SU-DHL-6 (cell line): ENCODE measurements at regions not wholly inside any gene's neighbourhood (a gene's known extent, or its start where the extent isn't known, plus 50 kb on each side); places are given as distances from the start of the nearest gene placed in this dataset.

Experiments used
- H2AFZ ChIP-seq: fragments of 200-600 bp; sonication (generic); 2 replicates; pipeline ENCODE4 v1.6.1; 2014; ENCODE audit warnings: low read depth, mild to moderate bottlenecking, moderate library complexity, mixed read lengths, antibody characterized with exemption, low read length; ENCODE audit not compliant: severe bottlenecking
- H3F3A ChIP-seq: fragments of 200-600 bp; shearing (Covaris generic); 2 replicates; pipeline ENCODE4 v1.6.0; 2016; ENCODE audit warnings: antibody characterized with exemption, mild to moderate bottlenecking; ENCODE audit not compliant: insufficient read depth
- H3K27ac ChIP-seq: fragments of 200-600 bp; sonication (generic); 2 replicates; pipeline ENCODE4 v1.5.1; 2016; ENCODE audit warnings: low read depth, mild to moderate bottlenecking, low read length, moderate library complexity, mixed read lengths
- H3K27me3 ChIP-seq: fragments of 200-600 bp; sonication (generic), shearing (Covaris generic); 2 replicates; pipeline ENCODE4 v1.6.0; 2014; ENCODE audit warnings: mild to moderate bottlenecking, low read length
- H3K36me3 ChIP-seq: fragments of 200-600 bp; sonication (generic); 2 replicates; pipeline ENCODE4 v1.6.1; 2014; ENCODE audit warnings: mild to moderate bottlenecking, low read length, mixed read lengths
- H3K4me2 ChIP-seq: fragments of 300-600, 200-600 bp; shearing (Covaris generic), sonication (generic); 2 replicates; pipeline ENCODE4 v1.6.0; 2014; ENCODE audit warnings: low read length, low read depth, mild to moderate bottlenecking; ENCODE audit not compliant: poor library complexity, severe bottlenecking
- H3K4me3 ChIP-seq: fragments of 200-600 bp; sonication (generic); 2 replicates; pipeline ENCODE4 v1.5.1; 2014; ENCODE audit warnings: antibody characterized with exemption, low read length, mild to moderate bottlenecking, mixed read lengths; ENCODE audit not compliant: insufficient read depth, poor library complexity, severe bottlenecking
- H3K79me2 ChIP-seq: fragments of 200-600 bp; sonication (generic); 2 replicates; pipeline ENCODE4 v1.6.1; 2014; ENCODE audit warnings: mild to moderate bottlenecking, low read length, moderate library complexity; ENCODE audit not compliant: insufficient read depth
- H3K9ac ChIP-seq: fragments of 200-600 bp; sonication (generic); 2 replicates; pipeline ENCODE4 v1.7.0; 2014; ENCODE audit warnings: mild to moderate bottlenecking, low read length
- H3K9me2 ChIP-seq: fragments of 200-600 bp; sonication (generic); replicated peaks from 2 replicates; pipeline ENCODE4 v1.6.1; 2014; ENCODE audit warnings: low read length; ENCODE audit not compliant: insufficient read depth
- H3K9me3 ChIP-seq: fragments of 200-600 bp; sonication (generic); 2 replicates; pipeline ENCODE4 v1.6.1; 2014; ENCODE audit warnings: low read length, mixed read lengths; ENCODE audit not compliant: insufficient read depth
- H4K20me1 ChIP-seq: fragments of 200-600 bp; sonication (generic); 2 replicates; pipeline ENCODE4 v1.6.1; 2014; ENCODE audit warnings: low read depth, mild to moderate bottlenecking, antibody characterized with exemption, low read length, moderate library complexity, mixed read lengths
- EZH2phosphoT487 ChIP-seq: fragments of 200-600 bp; sonication (generic), shearing (Covaris generic); conservative IDR thresholded peaks from 2 replicates; pipeline ENCODE4 v1.6.1; 2018; ENCODE audit warnings: mild to moderate bottlenecking, antibody characterized with exemption, low read length, moderate library complexity, mixed read lengths
- TF ChIP-seq, protein P1 (sequence below): fragments of 200-600 bp; sonication (generic); IDR thresholded peaks from one replicate; pipeline ENCODE4 v1.5.1; 2017; ENCODE audit warnings: antibody characterized with exemption, mild to moderate bottlenecking, low read length, moderate library complexity; ENCODE audit not compliant: insufficient read depth, poor library complexity, severe bottlenecking

- Histone ChIP-seq H4K20me1 (no peaks in the 10 kb centered on the region), H3K9me3 (no peaks in the 10 kb centered on the region), H3K27ac (no peak overlapping the region), H3F3A (no peaks in the 10 kb centered on the region), H3K36me3 (no peaks in the 10 kb centered on the region), H3K79me2 (no peaks in the 10 kb centered on the region), H3K4me3 (no peak overlapping the region), H3K4me2 (no peak overlapping the region), H3K9me2 (no peaks in the 10 kb centered on the region), H3K9ac (no peak overlapping the region), H2AFZ (no peak overlapping the region), H3K27me3 (no peaks in the 10 kb centered on the region)
- TF ChIP-seq EZH2phosphoT487: no peak
- TF ChIP-seq, protein P1, sequence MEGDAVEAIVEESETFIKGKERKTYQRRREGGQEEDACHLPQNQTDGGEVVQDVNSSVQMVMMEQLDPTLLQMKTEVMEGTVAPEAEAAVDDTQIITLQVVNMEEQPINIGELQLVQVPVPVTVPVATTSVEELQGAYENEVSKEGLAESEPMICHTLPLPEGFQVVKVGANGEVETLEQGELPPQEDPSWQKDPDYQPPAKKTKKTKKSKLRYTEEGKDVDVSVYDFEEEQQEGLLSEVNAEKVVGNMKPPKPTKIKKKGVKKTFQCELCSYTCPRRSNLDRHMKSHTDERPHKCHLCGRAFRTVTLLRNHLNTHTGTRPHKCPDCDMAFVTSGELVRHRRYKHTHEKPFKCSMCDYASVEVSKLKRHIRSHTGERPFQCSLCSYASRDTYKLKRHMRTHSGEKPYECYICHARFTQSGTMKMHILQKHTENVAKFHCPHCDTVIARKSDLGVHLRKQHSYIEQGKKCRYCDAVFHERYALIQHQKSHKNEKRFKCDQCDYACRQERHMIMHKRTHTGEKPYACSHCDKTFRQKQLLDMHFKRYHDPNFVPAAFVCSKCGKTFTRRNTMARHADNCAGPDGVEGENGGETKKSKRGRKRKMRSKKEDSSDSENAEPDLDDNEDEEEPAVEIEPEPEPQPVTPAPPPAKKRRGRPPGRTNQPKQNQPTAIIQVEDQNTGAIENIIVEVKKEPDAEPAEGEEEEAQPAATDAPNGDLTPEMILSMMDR: no peak
Observed at GRCh38 chr6:44569931-44570385, 182.5 kb downstream of the CDC5L start.

GRCh38 chr6:44571510-44571909 is 184.0 kb downstream of the CDC5L start:
- no peaks in the 10 kb centered on the region for H3K9me3 ChIP-seq
- H3K27me3 ChIP-seq: no peaks in the 10 kb centered on the region
- no peak overlapping the region for H3K27ac ChIP-seq
- H3K9ac ChIP-seq: no peak overlapping the region
- no peaks in the 10 kb centered on the region for H4K20me1 ChIP-seq
- no peak for TF ChIP-seq EZH2phosphoT487
- TF ChIP-seq, protein P1: no peak
- no peak overlapping the region for H3K4me3 ChIP-seq
- H3K36me3 ChIP-seq: no peaks in the 10 kb centered on the region
- no peaks in the 10 kb centered on the region for H3F3A ChIP-seq
- H3K79me2 ChIP-seq: no peaks in the 10 kb centered on the region
- no peak overlapping the region for H2AFZ ChIP-seq
- H3K9me2 ChIP-seq: no peaks in the 10 kb centered on the region
- no peak overlapping the region for H3K4me2 ChIP-seq

DNA sequence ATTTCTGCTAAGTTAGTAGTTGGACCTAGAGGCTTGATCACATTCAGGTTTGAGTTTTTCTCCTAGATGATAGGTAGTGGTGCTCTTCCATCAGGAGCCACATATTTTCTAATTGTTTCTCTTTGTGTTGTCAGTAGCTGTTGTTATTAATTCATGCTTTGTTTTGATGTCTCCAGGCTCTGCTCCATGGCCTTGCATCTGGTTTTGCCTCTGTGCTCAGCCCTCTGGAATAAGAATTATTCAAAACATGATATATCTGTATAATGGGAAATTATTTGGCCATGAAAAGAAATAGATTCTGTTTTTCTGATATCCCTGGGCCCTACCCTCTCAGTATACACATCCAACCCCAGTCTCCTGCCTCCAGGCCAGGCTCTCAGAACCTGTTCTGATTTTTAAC is 184.8 kb downstream of the CDC5L start:
- TF ChIP-seq, protein P1: no peak
- TF ChIP-seq EZH2phosphoT487: no peak

DNA sequence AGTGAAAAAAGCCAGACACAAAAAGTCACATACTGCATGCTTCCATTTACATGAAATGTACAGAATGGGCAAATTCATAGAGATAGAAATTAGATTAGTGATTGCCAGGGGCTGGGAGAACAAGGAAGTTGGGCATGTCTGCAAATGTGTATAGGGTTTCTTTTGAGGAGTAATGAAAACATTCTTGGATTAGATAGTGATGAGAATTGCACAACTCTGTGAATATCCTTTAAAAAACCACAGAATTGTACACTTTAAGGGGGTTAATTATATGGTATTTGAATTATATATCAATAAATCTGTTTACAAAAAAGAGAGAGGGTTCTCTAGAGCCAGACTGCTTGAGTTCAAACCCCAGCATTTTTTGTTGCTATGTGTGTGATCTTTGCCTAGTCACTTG is 188.1 kb downstream of the CDC5L start:
- no peaks in the 10 kb centered on the region for H3K36me3 ChIP-seq
- no peak overlapping the region for H3K9ac ChIP-seq
- no peak for TF ChIP-seq EZH2phosphoT487
- TF ChIP-seq, protein P1: no peak
- no peaks in the 10 kb centered on the region for H3K9me3 ChIP-seq
- H3K9me2 ChIP-seq: no peaks in the 10 kb centered on the region
- H3F3A ChIP-seq: no peaks in the 10 kb centered on the region
- H3K27me3 ChIP-seq: no peaks in the 10 kb centered on the region
- H2AFZ ChIP-seq: no peak overlapping the region
- no peak overlapping the region for H3K4me3 ChIP-seq
- no peaks in the 10 kb centered on the region for H4K20me1 ChIP-seq
- no peak overlapping the region for H3K4me2 ChIP-seq
- no peak overlapping the region for H3K27ac ChIP-seq
- H3K79me2 ChIP-seq: no peaks in the 10 kb centered on the region

More for the DNA sequence above, 184.8 kb downstream of the CDC5L start:
- H3K4me2 ChIP-seq: no peak overlapping the region
- H3K27ac ChIP-seq: no peak overlapping the region
- no peaks in the 10 kb centered on the region for H3K79me2 ChIP-seq
- no peak overlapping the region for H3K9ac ChIP-seq
- H3K9me3 ChIP-seq: no peaks in the 10 kb centered on the region
- no peaks in the 10 kb centered on the region for H3K27me3 ChIP-seq
- H2AFZ ChIP-seq: no peak overlapping the region
- H4K20me1 ChIP-seq: no peaks in the 10 kb centered on the region
- H3K36me3 ChIP-seq: no peaks in the 10 kb centered on the region
- H3K4me3 ChIP-seq: no peak overlapping the region
- no peaks in the 10 kb centered on the region for H3K9me2 ChIP-seq
- H3F3A ChIP-seq: no peaks in the 10 kb centered on the region
